Fibroblast of skin of left biceps (primary cell): ENCODE measurements at regions not wholly inside any gene's neighbourhood (a gene's known extent, or its start where the extent isn't known, plus 50 kb on each side); places are given as distances from the start of the nearest gene placed in this dataset.
A peak's percentile ranks its signal among the peaks of the same experiment; 100 is the strongest.
"Not testable (repeated sequence)": the region's sequence is repeated elsewhere in the genome, so short reads cannot be mapped to it uniquely, and the experiment has no call there.

Source experiments
- DNase-seq, 2 experiments: peaks; one replicate each; pipeline ENCODE4 v3.0.0-alpha.2; 2013; ENCODE audit warnings: low read depth in 2 of 2

- DNase-seq: no peak
Measured at GRCh38 chr1:229920683-229921082, 146.4 kb upstream of the GALNT2 start.

GRCh38 chr1:229922249-229922648 lies 144.8 kb upstream of the GALNT2 start:
- no peak for DNase-seq

GRCh38 chr1:229924639-229925038 lies 142.4 kb upstream of the GALNT2 start:
- DNase-seq: no peak

GRCh38 chr1:229928767-229929166 lies 138.3 kb upstream of the GALNT2 start:
- no peak for DNase-seq

- not testable (repeated sequence) for DNase-seq
Measured at GRCh38 chr1:229931751-229932150, 135.3 kb upstream of the GALNT2 start.

GRCh38 chr1:229935157-229935556 lies 131.9 kb upstream of the GALNT2 start:
- not testable (repeated sequence) for DNase-seq

DNA sequence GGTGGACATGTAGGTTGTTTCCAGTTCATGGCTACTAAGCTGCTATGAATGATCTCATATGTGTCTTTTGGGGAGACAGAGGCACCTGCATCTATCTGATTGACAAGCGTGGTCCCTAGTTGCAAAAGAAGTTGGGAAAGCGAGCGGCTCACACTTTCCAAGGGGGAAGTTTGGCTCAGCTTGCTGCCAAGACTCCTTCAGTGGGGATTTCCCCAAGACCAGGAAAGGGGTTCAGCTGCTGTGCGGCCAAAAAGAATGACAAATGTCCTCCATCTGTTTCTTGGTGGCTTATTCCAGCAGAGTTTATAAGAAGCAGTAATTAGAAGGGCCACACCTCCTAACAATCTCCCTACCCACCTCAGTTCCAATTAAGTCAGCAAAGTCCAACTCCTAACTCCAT lies 128.5 kb upstream of the GALNT2 start:
- no peak for DNase-seq

GRCh38 chr1:229940684-229941083 lies 126.4 kb upstream of the GALNT2 start:
- DNase-seq: peak; percentile 65 to 71

DNA sequence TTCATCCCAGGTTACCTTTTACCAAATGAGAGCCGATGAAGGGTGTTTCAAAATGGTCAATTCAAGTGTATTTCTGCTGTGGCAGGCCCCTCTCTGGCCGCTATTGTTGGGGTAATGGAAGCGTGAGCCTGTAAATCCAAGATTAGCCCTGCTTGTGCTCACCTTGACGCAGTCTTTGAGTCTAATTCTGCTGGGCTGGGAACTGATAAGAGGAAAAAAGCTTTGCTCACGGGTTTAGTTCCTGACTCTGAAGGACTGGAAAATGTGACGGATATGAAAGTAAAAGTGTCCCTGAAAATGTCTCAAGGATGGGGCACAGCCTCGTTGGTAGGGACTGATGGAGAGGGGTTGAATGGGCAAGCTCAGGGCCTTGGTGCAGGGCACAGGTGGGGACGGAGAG lies 125.9 kb upstream of the GALNT2 start:
- no peak for DNase-seq

GRCh38 chr1:229941831-229942230 lies 125.2 kb upstream of the GALNT2 start:
- peak in 1 of 2 experiments; percentile 2 for DNase-seq

DNA sequence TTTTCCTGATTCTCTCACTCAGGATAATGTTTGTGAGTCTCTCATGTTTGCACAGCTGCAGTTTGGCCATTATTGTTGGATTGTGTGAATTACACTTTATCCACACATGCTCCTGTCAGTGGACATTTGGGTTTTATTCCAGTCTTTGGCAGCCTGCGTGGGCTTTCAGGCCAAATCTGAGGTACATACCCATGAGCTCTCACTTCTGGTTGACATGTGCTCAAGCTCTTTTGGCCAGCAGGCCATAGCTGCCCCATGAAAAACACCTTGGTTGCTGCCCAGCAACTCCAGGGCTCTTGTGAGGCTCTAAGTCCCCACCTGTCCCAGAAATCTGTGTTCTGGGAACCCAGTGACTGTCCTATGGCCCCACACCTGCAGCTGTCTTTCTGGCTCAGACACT lies 124.5 kb upstream of the GALNT2 start:
- no peak for DNase-seq

DNA sequence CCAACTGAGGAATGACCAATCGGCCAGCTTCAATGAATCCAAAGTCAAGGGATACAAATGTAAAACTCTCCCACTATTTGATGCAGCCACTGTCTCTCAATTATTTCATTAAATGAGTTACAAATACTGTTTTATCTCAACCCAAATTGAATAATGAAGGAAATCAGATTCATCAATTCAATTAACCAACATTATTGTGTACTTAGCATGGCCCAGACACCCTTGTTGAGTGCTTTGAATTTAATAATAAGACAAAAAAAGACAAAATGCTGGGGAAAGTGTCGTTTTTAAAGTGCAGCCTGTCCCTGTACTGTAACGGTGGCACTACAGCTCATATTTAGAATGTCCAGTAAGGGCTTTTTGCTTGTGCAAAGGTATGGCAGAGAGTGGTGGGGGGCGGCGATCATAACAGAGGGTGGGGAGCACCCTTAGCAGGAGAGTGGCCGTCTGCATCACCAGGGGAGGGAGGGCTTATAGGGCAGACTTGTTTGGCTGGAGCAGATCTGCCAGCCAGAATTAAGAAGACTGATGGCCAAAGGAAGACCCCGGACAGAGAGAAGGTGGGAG lies 123.8 kb upstream of the GALNT2 start:
- DNase-seq: no peak

GRCh38 chr1:229943988-229944743 lies 122.9 kb upstream of the GALNT2 start:
- DNase-seq: no peak

GRCh38 chr1:229945795-229946194 lies 121.2 kb upstream of the GALNT2 start:
- DNase-seq: no peak

DNA sequence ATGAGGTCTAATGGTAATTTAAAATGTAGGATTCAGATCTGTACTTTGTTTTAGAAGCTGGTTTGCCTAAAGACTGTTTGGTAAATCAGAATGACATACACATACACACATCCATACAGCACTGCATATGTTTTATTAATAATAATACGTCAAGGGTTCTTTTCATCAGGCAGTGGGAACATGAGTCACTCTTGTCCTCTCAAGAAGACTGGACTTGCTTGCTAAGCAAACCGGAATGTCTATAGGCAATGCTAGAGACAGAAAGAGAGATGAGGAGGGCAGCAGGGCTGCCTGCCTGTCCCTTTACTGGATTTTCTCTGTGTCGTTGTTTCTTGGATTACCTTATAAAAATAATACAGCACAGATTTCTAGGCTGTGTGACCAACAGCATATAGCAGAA lies 119.1 kb upstream of the GALNT2 start:
- DNase-seq: no peak

DNA sequence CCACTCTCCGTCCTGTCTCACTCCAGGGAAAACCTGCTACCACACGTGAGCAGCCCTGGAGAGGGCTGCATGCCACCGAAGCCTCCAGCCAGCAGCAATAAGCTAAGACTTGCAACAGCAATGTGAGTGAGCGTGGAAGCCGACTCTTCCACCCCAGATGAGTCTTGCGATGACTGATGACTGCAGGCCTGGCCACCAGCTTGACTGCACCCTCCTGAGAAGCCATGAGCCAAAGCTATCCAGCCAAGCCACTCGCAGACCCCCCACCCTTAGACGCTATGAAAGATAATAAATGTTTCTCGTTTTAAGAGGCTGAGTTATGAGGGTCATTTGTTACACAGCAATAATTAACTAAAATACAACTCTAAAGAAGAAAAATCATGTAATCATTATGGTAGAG lies 118.6 kb upstream of the GALNT2 start:
- DNase-seq: no peak

DNA sequence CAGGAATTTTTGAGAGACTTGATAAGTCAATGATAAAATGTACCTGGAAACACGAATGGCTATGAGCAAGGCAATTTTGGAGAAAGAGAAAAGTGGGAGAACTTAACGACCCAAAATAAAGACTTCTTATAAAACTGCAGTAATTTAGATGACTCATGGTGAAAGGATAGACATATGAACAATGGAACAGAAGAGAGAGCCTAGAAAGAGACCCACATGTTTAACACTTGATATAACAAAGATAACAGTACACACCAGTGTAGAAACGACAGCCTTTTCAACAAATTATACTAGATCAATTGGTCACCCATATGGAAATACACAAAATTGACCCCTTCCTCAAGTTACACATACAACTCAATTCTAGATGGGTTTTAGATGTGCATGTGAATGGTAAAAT lies 117.5 kb upstream of the GALNT2 start:
- DNase-seq: no peak

- no peak for DNase-seq
Measured at GRCh38 chr1:229950020-229950419, 117.0 kb upstream of the GALNT2 start.

GRCh38 chr1:229950908-229951307 lies 116.1 kb upstream of the GALNT2 start:
- no peak for DNase-seq

DNA sequence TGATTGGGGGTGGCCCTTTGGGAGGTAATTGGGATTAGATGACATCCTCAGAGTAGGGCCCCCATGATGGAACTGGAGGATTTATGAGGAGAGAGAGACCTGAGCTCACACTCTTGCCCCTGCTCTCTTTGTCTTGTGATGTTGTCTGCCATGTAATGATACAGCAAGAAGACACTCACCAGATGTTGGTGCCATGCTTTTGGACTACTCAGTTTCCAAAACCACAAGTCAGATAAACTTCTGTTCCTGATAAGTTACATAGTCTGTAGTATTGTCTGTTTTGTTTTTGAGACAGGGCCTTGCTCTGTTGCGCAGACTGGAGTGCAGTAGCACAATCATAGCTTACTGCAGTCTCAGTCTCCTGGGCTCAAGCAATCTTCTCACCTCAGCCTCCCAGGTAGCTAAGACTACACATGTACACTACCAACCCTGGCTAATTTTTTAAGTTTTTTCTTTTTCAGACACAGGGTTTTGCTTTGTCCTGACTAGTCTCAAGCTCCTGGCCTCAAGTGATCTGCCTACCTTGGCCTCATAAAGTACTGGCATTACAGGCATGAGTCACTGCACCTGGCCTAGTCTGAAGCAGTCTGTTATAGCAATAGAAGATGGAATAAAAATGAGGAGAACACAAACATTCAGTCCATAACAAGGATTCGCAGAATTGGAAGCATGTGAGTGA lies 115.0 kb upstream of the GALNT2 start:
- DNase-seq: no peak

DNA sequence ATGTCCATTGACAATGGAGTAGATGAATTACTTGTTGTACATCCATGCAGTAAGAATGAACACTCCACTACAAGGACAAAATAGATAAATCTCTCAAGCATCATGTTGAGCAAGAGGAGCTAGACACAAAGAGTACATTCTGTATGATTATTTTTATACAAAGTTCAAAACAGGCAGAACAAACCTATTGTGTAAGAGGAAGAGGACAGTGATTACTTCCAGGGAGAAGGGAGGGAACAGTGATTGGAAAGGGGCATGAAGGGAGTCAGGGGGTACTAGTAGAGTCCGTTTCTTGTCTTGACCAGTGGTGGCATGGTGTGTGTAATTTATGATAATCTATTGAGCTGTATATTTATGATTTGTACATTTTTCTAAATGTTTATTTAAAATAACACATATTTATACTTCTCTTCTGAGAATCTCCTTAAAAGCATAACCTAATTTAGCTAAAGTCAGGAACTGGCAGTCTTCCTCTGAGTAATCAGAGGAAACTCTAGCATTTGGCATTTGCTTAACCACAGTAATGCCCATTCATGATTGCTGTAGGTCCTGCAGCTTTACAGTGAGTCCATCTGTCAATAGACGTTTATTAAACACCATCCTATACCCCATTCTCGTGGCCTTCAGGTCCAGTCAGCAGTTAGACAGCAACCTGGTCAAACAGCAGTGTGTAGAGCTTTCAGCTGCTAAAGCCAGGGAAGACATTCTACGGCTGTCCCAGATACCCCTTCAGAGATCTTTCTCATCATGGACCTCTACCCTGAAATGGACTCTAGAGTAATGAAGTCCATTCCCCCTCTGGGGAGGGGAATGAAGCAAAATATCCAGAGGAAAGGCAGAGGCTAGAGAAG lies 114.1 kb upstream of the GALNT2 start:
- no peak for DNase-seq

- no peak for DNase-seq
Measured at GRCh38 chr1:229953736-229954326, 113.2 kb upstream of the GALNT2 start.
